ENCODE measurements at regions not wholly inside any gene's neighbourhood (a gene's known extent, or its start where the extent isn't known, plus 50 kb on each side); places are given as distances from the start of the nearest gene placed in this dataset.

- TF ChIP-seq, protein P1, sequence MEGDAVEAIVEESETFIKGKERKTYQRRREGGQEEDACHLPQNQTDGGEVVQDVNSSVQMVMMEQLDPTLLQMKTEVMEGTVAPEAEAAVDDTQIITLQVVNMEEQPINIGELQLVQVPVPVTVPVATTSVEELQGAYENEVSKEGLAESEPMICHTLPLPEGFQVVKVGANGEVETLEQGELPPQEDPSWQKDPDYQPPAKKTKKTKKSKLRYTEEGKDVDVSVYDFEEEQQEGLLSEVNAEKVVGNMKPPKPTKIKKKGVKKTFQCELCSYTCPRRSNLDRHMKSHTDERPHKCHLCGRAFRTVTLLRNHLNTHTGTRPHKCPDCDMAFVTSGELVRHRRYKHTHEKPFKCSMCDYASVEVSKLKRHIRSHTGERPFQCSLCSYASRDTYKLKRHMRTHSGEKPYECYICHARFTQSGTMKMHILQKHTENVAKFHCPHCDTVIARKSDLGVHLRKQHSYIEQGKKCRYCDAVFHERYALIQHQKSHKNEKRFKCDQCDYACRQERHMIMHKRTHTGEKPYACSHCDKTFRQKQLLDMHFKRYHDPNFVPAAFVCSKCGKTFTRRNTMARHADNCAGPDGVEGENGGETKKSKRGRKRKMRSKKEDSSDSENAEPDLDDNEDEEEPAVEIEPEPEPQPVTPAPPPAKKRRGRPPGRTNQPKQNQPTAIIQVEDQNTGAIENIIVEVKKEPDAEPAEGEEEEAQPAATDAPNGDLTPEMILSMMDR (IDR thresholded peaks at IDR 0.05) = no peak
- no peak for TF ChIP-seq POLR2A (IDR thresholded peaks at IDR 0.05)
These were observed 278.1 kb upstream of the TNC start for GRCh38 chr9:115396071-115396529.
